ENCODE measurements at regions not wholly inside any gene's neighbourhood (a gene's known extent, or its start where the extent isn't known, plus 50 kb on each side); places are given as distances from the start of the nearest gene placed in this dataset.
"Not testable (repeated sequence)": the region's sequence is repeated elsewhere in the genome, so short reads cannot be mapped to it uniquely, and the experiment has no call there.

- WGBS, 2 donors (ENCODE audit: low coverage in 1 of 2), result 49 to 58% methylated on average over 2 of the region's 2 CpGs
- Histone ChIP-seq H3K4me3 (no peak overlapping the region), H3K4me1 (no peaks in the 10 kb centered on the region), H3K27me3 (no peaks in the 10 kb centered on the region), H3K27ac (no peak overlapping the region), H3K36me3 (no peaks in the 10 kb centered on the region), H3K9me3 (peaks cover 0 to 20% (median 0%) of the 10 kb centered on the region in 3 donors)
- TF ChIP-seq POLR2A (IDR thresholded peaks at IDR 0.05) (no peak), POLR2AphosphoS5 (IDR thresholded peaks at IDR 0.05) (no peak), EP300 (IDR thresholded peaks at IDR 0.05) (no peak), CTCF (IDR thresholded peaks at IDR 0.05) (no peak)
- no peak for ATAC-seq
Observed at GRCh38 chr15:91435113-91435512, 335.1 kb downstream of the SV2B start.

- H3K4me3 ChIP-seq, result no peak overlapping the region
- 58 to 61% methylated on average over 3 of the region's 3 CpGs for WGBS, 2 donors (ENCODE audit: low coverage in 1 of 2)
- H3K27me3 ChIP-seq, result peaks cover under 1% of the 10 kb centered on the region
- H3K36me3 ChIP-seq, result no peaks in the 10 kb centered on the region
- H3K4me1 ChIP-seq, result no peaks in the 10 kb centered on the region
- H3K27ac ChIP-seq, result no peak overlapping the region
- ATAC-seq, result no peak
- H3K9me3 ChIP-seq, result peaks cover 0 to 11% (median 0%) of the 10 kb centered on the region in 3 donors
- TF ChIP-seq POLR2AphosphoS5 (IDR thresholded peaks at IDR 0.05), result no peak
- no peak for TF ChIP-seq POLR2A (IDR thresholded peaks at IDR 0.05)
- no peak for TF ChIP-seq CTCF (IDR thresholded peaks at IDR 0.05)
- TF ChIP-seq EP300 (IDR thresholded peaks at IDR 0.05), result no peak
Observed at GRCh38 chr15:91444656-91445055, 344.6 kb downstream of the SV2B start.

- ATAC-seq, result no peak
- H3K36me3 ChIP-seq, result no peaks in the 10 kb centered on the region
- no peak overlapping the region for H3K4me3 ChIP-seq
- H3K4me1 ChIP-seq, result no peaks in the 10 kb centered on the region
- peaks cover 0 to 3% (median 0%) of the 10 kb centered on the region in 3 donors for H3K9me3 ChIP-seq
- H3K27ac ChIP-seq, result no peak overlapping the region
- TF ChIP-seq CTCF (IDR thresholded peaks at IDR 0.05), result no peak
- TF ChIP-seq POLR2A (IDR thresholded peaks at IDR 0.05), result no peak
- no peak for TF ChIP-seq EP300 (IDR thresholded peaks at IDR 0.05)
- TF ChIP-seq POLR2AphosphoS5 (IDR thresholded peaks at IDR 0.05), result no peak
- 55 to 81% methylated on average over 3 of the region's 3 CpGs for WGBS, 2 donors (ENCODE audit: low coverage in 1 of 2)
- H3K27me3 ChIP-seq, result peaks cover 6% of the 10 kb centered on the region
Observed at GRCh38 chr15:91445695-91446228, 345.7 kb downstream of the SV2B start.

GRCh38 chr15:91447991-91448644 is 348.1 kb downstream of the SV2B start:
- no peak for TF ChIP-seq CTCF (IDR thresholded peaks at IDR 0.05)
- no peak for TF ChIP-seq POLR2AphosphoS5 (IDR thresholded peaks at IDR 0.05)
- no peak for TF ChIP-seq EP300 (IDR thresholded peaks at IDR 0.05)
- no peak for TF ChIP-seq POLR2A (IDR thresholded peaks at IDR 0.05)
- Histone ChIP-seq H3K4me3 (no peak overlapping the region), H3K9me3 (peaks cover 0 to 15% (median 0%) of the 10 kb centered on the region in 3 donors), H3K27ac (no peak overlapping the region), H3K4me1 (no peaks in the 10 kb centered on the region), H3K36me3 (no peaks in the 10 kb centered on the region), H3K27me3 (peaks cover 9% of the 10 kb centered on the region)
- no peak for ATAC-seq
- WGBS, 2 donors (ENCODE audit: low coverage in 1 of 2), result 44 to 89% methylated on average over 1 to 3 of the region's 3 CpGs

GRCh38 chr15:91453376-91453775 is 353.3 kb downstream of the SV2B start:
- not testable (repeated sequence) for ATAC-seq, H3K4me1 ChIP-seq, H3K36me3 ChIP-seq, H3K27ac ChIP-seq, H3K27me3 ChIP-seq, H3K4me3 ChIP-seq
- H3K9me3 ChIP-seq, result peaks cover 0 to 45% (median 0%) of the 10 kb centered on the region in 3 donors
- 46 to 66% methylated on average over 3 of the region's 3 CpGs for WGBS, 2 donors (ENCODE audit: low coverage in 1 of 2)

All from gastroesophageal sphincter (tissue), 4 donors.